Subcutaneous abdominal adipose tissue (tissue), 5 donors: ENCODE measurements at regions not wholly inside any gene's neighbourhood (a gene's known extent, or its start where the extent isn't known, plus 50 kb on each side); places are given as distances from the start of the nearest gene placed in this dataset.

Source experiments
- H3K27ac ChIP-seq: one replicate; pipeline ENCODE4 v1.7.0; 2013; ENCODE audit warnings: low read depth, mild to moderate bottlenecking, inconsistent platforms, low read length, moderate library complexity
- H3K27me3 ChIP-seq, 5 donors: one replicate each; pipeline ENCODE4 v1.7.0; 2013; ENCODE audit warnings: low read length in 5 of 5, inconsistent platforms in 1 of 5; ENCODE audit not compliant: control insufficient read depth in 5 of 5, insufficient read depth in 4 of 5
- H3K36me3 ChIP-seq, 5 donors: one replicate each; pipeline ENCODE4 v1.7.0; 2013; ENCODE audit warnings: low read length in 5 of 5; ENCODE audit not compliant: control insufficient read depth in 5 of 5, insufficient read depth in 5 of 5
- H3K4me1 ChIP-seq, 5 donors: one replicate each; pipeline ENCODE4 v1.7.0; 2013; ENCODE audit warnings: low read length in 5 of 5, mild to moderate bottlenecking in 3 of 5, moderate library complexity in 1 of 5; ENCODE audit not compliant: control insufficient read depth in 5 of 5, insufficient read depth in 5 of 5
- H3K4me3 ChIP-seq, 5 donors: one replicate each; pipeline ENCODE4 v1.7.0; 2013; ENCODE audit warnings: low read length in 5 of 5, low read depth in 1 of 5
- H3K9ac ChIP-seq, 5 donors: one replicate each; pipeline ENCODE4 v1.7.0; 2013; ENCODE audit warnings: low read length in 5 of 5, mild to moderate bottlenecking in 4 of 5, moderate library complexity in 3 of 5
- H3K9me3 ChIP-seq, 5 donors: one replicate each; pipeline ENCODE4 v1.7.0; 2013; ENCODE audit warnings: low read length in 5 of 5; ENCODE audit not compliant: control insufficient read depth in 5 of 5
- donor health status: healthy.
- donor health status: healthy.
- donor health status: healthy.
- donor health status: healthy.
- donor health status: healthy.

DNA sequence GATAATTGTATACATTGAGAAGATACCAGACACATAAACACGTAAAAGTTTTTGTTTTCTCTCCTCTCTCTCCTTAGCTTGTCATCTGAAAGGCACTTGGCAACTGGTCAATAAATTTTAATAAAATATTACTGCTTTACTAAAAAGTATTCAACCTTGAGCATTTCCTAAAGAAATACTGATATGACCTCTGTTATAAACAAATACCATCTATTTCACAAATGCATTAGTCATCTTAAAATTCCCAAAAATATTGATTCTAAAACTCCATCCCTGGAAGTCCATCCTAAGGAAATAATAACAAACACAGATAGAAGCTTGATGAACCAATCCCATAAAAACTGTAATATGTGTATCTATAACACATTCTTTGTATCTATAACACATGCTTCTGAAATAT is 483.2 kb downstream of the TLR4 start:
- no peak overlapping the region for H3K4me3 ChIP-seq

DNA sequence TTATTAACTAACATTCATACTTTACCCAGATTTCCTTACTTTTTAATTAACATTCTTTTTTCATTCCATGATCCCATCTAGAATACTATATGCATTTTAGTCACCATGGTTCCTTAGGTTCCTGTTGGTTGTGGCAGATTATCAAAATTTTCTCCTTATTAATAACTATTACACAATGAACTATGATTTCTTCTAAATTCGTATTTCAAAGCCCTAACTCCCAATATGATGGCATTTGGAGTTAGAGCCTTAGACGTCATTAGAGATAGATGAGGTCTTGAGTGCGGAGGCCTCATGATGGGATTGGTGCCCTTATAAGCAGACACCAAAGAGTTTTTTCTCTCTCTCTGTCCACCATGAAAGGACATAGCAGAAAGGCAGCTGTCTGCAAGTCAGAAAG is 485.4 kb downstream of the TLR4 start:
- no peak overlapping the region for H3K4me3 ChIP-seq
- H3K9me3 ChIP-seq, result no peaks in the 10 kb centered on the region
- H3K27ac ChIP-seq, result no peak overlapping the region
- no peaks in the 10 kb centered on the region for H3K36me3 ChIP-seq
- no peak overlapping the region for H3K9ac ChIP-seq
- H3K4me1 ChIP-seq, result no peaks in the 10 kb centered on the region
- H3K27me3 ChIP-seq, result no peaks in the 10 kb centered on the region

More for the DNA sequence above, 483.2 kb downstream of the TLR4 start:
- Histone ChIP-seq H3K27me3 (no peaks in the 10 kb centered on the region), H3K9ac (no peak overlapping the region), H3K27ac (no peak overlapping the region), H3K36me3 (no peaks in the 10 kb centered on the region), H3K4me1 (no peaks in the 10 kb centered on the region), H3K9me3 (no peaks in the 10 kb centered on the region)

DNA sequence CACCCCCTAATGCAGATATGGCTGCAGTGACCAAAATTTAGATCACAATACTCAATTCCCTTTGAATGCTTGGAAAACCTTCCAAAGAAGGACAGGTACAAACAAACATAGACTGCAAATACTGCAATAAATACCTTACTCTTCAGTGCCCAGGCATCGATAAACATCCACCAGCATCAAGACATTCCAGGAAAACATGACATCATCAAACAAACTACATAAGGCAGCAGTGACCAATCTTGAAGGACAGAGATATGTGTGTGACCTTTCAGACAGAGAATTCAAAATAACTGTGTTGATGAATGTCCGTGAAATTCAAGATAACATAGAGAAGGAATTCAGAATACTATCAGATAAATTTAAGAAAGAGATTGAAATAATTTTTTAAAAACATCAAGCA is 488.6 kb downstream of the TLR4 start:
- H3K4me3 ChIP-seq, result no peak overlapping the region
- H3K27me3 ChIP-seq, result no peaks in the 10 kb centered on the region
- no peak overlapping the region for H3K27ac ChIP-seq
- H3K4me1 ChIP-seq, result no peaks in the 10 kb centered on the region
- no peaks in the 10 kb centered on the region for H3K36me3 ChIP-seq
- H3K9ac ChIP-seq, result no peak overlapping the region
- H3K9me3 ChIP-seq, result peaks cover 0 to 3% (median 0%) of the 10 kb centered on the region in 5 donors

DNA sequence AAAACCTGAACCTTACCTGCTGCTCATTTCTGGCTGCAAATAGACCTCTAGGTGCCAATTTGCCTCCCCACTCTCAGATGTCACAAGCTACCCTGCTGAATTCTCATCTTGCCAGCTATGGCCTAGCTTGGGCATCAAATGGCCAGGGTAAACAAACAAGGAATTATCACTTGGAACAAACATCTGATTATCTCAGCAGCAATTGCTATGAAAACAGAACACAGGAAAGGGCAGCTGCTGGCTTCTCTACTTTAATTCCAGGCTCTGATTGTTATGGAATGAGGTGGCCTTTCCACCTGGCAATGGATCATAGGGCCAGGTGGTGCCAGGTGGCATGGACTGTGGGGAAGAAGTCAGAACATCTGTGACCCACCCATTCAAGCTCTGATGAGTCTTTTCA is 505.1 kb downstream of the TLR4 start:
- no peak overlapping the region for H3K4me3 ChIP-seq
- H3K4me1 ChIP-seq, result no peaks in the 10 kb centered on the region
- H3K27me3 ChIP-seq, result no peaks in the 10 kb centered on the region
- peaks cover 0 to 4% (median 0%) of the 10 kb centered on the region in 5 donors for H3K9me3 ChIP-seq
- no peak overlapping the region for H3K27ac ChIP-seq
- H3K36me3 ChIP-seq, result no peaks in the 10 kb centered on the region
- no peak overlapping the region for H3K9ac ChIP-seq

DNA sequence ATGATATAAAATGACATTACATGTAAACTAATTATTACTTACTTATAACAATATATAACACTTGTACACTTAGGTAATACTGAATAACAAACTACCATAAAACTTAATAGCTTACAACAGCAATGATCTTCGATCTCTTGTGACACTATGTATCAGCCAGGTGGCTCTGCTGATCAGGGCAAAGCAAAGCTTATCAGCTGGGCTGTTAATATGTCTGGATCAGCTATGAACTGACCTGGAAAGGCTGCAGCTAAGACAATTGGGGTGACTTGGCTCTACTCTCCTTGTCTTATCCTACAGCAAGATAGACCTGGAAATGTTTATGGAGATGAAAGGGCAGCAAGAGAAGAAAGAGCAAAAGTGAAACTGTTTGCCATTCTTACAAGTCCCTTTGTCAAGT is 511.3 kb downstream of the TLR4 start:
- Histone ChIP-seq H3K4me1 (no peaks in the 10 kb centered on the region), H3K4me3 (no peak overlapping the region), H3K27ac (no peak overlapping the region), H3K9ac (no peak overlapping the region), H3K36me3 (no peaks in the 10 kb centered on the region), H3K27me3 (no peaks in the 10 kb centered on the region), H3K9me3 (no peaks in the 10 kb centered on the region)

DNA sequence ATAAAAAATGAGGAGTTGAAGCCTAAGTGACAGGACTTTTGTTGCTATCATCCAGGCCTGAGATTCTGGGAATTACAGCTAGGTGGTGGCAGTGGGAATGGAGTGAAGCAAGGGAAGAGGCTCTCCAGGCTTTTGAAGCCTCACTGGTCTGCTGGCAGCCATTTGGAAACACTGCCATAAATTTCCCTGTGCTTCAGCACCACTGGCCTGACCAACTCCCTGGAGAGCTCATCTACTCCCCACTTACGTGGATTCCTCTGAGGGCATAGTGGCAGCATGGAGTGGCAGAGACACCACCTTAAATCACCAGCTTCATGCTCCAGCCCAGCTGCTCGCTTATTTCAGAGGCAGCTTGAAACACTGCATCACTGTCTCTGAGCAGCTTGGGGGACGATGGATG is 518.2 kb downstream of the TLR4 start:
- H3K4me3 ChIP-seq, result no peak overlapping the region
- no peaks in the 10 kb centered on the region for H3K27me3 ChIP-seq
- no peak overlapping the region for H3K27ac ChIP-seq
- H3K4me1 ChIP-seq, result peaks cover 0 to 2% (median 0%) of the 10 kb centered on the region in 5 donors
- H3K9me3 ChIP-seq, result no peaks in the 10 kb centered on the region
- no peak overlapping the region for H3K9ac ChIP-seq
- no peaks in the 10 kb centered on the region for H3K36me3 ChIP-seq

DNA sequence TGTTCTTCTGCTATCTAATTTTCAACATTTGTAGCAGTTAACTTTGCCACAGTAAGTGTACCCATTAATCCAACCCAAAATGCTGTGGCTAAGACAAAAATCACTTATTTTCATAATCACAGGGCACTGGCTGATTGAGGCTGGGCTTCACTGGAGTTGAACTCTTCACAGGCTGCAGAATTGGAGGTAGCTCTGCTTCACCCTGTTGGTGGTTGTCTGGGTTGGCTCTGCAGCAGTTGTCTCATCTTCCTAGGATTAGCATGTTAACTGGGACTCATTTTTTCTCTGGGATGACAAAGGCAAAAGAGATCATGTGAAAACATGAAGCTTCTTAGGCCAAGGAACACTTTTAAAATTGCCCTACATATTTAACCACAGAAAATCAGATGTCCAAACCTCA is 518.9 kb downstream of the TLR4 start:
- Histone ChIP-seq H3K4me1 (peaks cover 0 to 2% (median 0%) of the 10 kb centered on the region in 5 donors), H3K27ac (no peak overlapping the region), H3K9me3 (no peaks in the 10 kb centered on the region), H3K4me3 (no peak overlapping the region), H3K36me3 (no peaks in the 10 kb centered on the region), H3K27me3 (no peaks in the 10 kb centered on the region), H3K9ac (no peak overlapping the region)

DNA sequence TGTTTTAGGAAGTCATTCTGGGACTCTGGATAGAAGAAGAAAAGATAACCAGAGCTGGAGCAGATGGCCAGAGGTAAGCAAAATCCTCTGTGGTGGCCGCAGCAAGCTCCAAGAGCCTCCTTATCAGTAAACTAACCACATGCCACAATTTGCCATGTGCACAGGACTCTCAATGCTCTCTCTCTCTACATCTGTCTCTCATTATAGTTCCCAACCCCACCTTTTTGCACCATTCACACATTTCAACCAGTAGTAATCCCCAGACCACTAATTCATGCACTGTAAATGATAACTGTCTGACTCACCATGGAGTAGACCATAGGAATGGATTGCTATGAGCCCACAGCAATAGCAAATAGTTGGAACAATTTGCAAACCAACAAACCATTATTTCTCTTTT is 526.1 kb downstream of the TLR4 start:
- H3K4me1 ChIP-seq, result no peaks in the 10 kb centered on the region
- H3K27me3 ChIP-seq, result no peaks in the 10 kb centered on the region
- no peaks in the 10 kb centered on the region for H3K9me3 ChIP-seq
- H3K36me3 ChIP-seq, result no peaks in the 10 kb centered on the region
- no peak overlapping the region for H3K27ac ChIP-seq
- H3K4me3 ChIP-seq, result no peak overlapping the region
- no peak overlapping the region for H3K9ac ChIP-seq

DNA sequence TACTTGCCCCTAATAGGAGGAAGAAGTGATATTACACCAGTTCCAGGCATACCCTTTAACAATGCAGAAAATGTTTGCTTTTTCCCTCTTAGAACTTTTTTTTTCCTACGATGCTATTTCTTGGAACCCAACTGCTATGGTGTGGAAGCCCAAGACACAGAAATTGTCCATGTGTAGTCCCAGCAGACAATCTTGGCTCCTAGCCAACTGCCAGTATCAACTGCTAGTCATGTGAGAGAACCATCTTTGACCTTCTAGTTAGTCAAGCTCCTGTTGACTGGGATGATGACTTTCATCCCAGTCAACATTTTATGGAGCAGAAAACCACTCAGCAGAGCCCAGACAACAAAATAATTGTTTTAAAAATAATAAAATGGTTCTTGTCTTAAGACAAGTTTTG is 532.4 kb downstream of the TLR4 start:
- H3K27me3 ChIP-seq, result no peaks in the 10 kb centered on the region
- H3K4me3 ChIP-seq, result no peak overlapping the region
- H3K36me3 ChIP-seq, result no peaks in the 10 kb centered on the region
- peaks cover 2 to 10% (median 8%) of the 10 kb centered on the region in 5 donors for H3K9me3 ChIP-seq
- H3K9ac ChIP-seq, result no peak overlapping the region
- no peaks in the 10 kb centered on the region for H3K4me1 ChIP-seq
- H3K27ac ChIP-seq, result no peak overlapping the region

DNA sequence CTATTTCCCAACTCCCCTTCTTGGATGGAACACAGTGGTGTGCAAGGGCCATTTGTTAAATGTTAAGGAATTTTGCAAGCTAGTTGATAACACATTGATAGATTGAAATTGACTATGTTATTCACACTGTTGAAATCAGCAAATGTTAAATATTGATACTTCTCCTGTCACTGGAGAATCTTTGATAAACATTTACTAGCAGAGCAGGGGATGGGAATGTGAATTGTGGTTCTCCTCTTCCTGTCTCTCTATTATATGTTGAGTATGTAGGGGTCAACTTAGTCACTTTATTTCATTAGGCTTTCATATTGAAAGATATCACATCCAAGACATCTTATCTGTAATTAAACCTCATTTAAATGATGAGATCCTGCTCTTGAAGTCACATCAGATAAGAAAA is 533.9 kb downstream of the TLR4 start:
- H3K27ac ChIP-seq, result no peak overlapping the region
- no peaks in the 10 kb centered on the region for H3K36me3 ChIP-seq
- no peak overlapping the region for H3K4me3 ChIP-seq
- no peak overlapping the region for H3K9ac ChIP-seq
- no peaks in the 10 kb centered on the region for H3K4me1 ChIP-seq
- no peaks in the 10 kb centered on the region for H3K27me3 ChIP-seq
- H3K9me3 ChIP-seq, result peaks cover 2 to 12% (median 9%) of the 10 kb centered on the region in 5 donors

DNA sequence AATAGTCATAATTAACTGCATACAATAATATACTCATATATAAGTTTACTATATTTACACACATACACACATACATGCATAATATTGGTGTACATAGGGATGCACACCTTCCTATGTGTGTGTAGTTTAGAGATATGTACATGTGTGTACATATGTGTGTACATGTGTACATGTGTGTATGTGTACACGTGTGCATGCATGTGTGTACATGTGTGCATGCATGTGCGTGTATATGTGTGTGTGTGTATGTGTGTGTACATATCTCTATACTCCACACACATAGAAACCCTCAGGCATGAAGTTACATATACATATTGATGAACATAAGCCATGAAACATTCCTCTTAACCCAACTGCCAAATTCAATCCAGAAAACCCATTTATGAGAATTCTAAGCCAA is 547.8 kb downstream of the TLR4 start:
- Histone ChIP-seq H3K27me3 (no peaks in the 10 kb centered on the region), H3K36me3 (no peaks in the 10 kb centered on the region), H3K9me3 (peaks cover 3 to 9% (median 4%) of the 10 kb centered on the region in 5 donors), H3K27ac (no peak overlapping the region), H3K4me1 (no peaks in the 10 kb centered on the region), H3K4me3 (no peak overlapping the region), H3K9ac (no peak overlapping the region)
